ES-I3 (cell line): ENCODE measurements at regions not wholly inside any gene's neighbourhood (a gene's known extent, or its start where the extent isn't known, plus 50 kb on each side); places are given as distances from the start of the nearest gene placed in this dataset.
"Not testable (repeated sequence)": the region's sequence is repeated elsewhere in the genome, so short reads cannot be mapped to it uniquely, and the experiment has no call there.

Experiments used
- H3K36me3 ChIP-seq: 2 replicates; pipeline ENCODE4 v1.6.1; 2013; ENCODE audit warnings: mild to moderate bottlenecking, low read length, control low read depth, moderate library complexity; ENCODE audit not compliant: insufficient read depth
- H3K4me1 ChIP-seq: 2 replicates; pipeline ENCODE4 v1.6.1; 2013; ENCODE audit warnings: mild to moderate bottlenecking, control low read depth, low read length; ENCODE audit not compliant: insufficient read depth
- H3K9ac ChIP-seq: 2 replicates; pipeline ENCODE4 v1.6.1; 2013; ENCODE audit warnings: low read depth, mild to moderate bottlenecking, low read length, moderate library complexity
- H3K9me3 ChIP-seq: 2 replicates; pipeline ENCODE4 v1.6.1; 2013; ENCODE audit warnings: mild to moderate bottlenecking, low read length, moderate library complexity; ENCODE audit not compliant: control insufficient read depth, insufficient read depth

DNA sequence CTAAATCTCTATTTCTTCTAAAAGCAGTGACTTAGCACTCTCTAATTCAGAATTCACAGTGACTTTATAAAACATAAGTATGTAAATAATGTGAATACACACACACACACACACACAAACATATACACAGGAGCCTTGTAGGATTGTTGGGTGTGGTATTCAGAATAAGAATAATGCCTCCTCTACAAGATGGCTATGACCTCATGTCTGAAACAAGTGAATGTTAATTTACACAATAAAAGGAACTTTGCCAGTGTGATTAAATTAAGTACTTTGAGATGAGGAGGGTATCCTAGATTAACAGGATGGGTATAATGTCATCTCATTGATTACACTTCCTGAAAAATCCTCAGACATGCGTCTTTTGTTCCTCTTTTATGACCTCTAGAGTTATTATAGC, 234.6 kb downstream of the SLITRK6 start:
- H3K9me3 ChIP-seq: no peaks in the 10 kb centered on the region
- H3K36me3 ChIP-seq: no peaks in the 10 kb centered on the region

DNA sequence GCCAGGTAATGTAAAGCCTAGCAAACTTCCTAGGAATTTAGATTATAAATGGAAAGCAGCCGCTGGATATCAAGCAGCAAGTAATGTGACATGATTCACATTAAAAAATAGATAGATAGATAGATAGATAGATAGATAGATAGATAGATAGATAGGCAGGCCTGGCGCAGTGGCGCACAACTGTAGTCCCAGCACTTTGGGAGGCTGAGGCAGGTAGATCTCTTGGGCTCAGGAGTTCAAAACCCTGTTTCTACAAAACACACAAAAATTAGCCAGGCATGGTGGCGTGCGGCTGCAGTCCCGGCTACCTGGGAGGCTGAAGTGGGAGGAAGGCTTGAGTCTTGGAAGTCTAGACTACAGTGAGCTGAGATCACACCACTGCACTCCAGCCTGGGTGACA, 236.9 kb downstream of the SLITRK6 start:
- no peaks in the 10 kb centered on the region for H3K9me3 ChIP-seq
- peaks cover 14% of the 10 kb centered on the region; the same call in 1 of the 2 replicates for H3K4me1 ChIP-seq
- no peak overlapping the region for H3K9ac ChIP-seq
- no peaks in the 10 kb centered on the region for H3K36me3 ChIP-seq

More for the DNA sequence above, 234.6 kb downstream of the SLITRK6 start:
- peaks cover 21% of the 10 kb centered on the region for H3K4me1 ChIP-seq
- H3K9ac ChIP-seq: no peak overlapping the region

GRCh38 chr13:85557691-85558467, 241.3 kb downstream of the SLITRK6 start:
- Histone ChIP-seq H3K36me3 (no peaks in the 10 kb centered on the region), H3K9ac (no peak overlapping the region), H3K9me3 (no peaks in the 10 kb centered on the region), H3K4me1 (no peaks in the 10 kb centered on the region)

- Histone ChIP-seq H3K4me1 (no peaks in the 10 kb centered on the region), H3K36me3 (no peaks in the 10 kb centered on the region), H3K9ac (no peak overlapping the region), H3K9me3 (peaks cover 10% of the 10 kb centered on the region; the same call in 1 of the 2 replicates)
Measured at GRCh38 chr13:85551012-85551411, 248.2 kb downstream of the SLITRK6 start.

GRCh38 chr13:85549819-85550218, 249.4 kb downstream of the SLITRK6 start:
- Histone ChIP-seq H3K4me1 (no peaks in the 10 kb centered on the region), H3K9ac (no peak overlapping the region), H3K36me3 (no peaks in the 10 kb centered on the region), H3K9me3 (peaks cover 10% of the 10 kb centered on the region; the same call in 1 of the 2 replicates)

- not testable (repeated sequence) for H3K9me3 ChIP-seq, H3K9ac ChIP-seq, H3K4me1 ChIP-seq, H3K36me3 ChIP-seq
Measured at GRCh38 chr13:85548845-85549244, 250.4 kb downstream of the SLITRK6 start.

DNA sequence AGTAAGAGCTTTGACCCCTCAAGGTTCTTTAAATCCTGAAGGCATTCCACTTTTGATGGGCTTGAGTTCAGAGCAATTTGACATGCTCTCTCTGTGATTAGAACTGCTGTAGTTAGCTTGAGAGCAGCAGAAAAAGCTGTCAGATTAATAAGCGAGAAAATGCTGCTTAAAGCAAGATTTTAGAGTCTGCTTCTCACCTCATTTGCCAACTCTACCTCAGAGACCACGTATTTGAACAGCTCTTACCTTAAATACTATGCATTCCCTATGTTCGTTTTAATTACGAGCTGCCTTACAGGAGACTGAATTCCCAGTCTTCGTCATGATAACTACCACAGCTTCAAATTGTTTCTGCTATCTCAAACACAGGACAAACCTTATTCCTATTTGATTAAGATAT, 253.4 kb downstream of the SLITRK6 start:
- H3K36me3 ChIP-seq: no peaks in the 10 kb centered on the region
- no peak overlapping the region for H3K9ac ChIP-seq
- H3K4me1 ChIP-seq: no peaks in the 10 kb centered on the region
- H3K9me3 ChIP-seq: peaks cover 10% of the 10 kb centered on the region; the same call in 1 of the 2 replicates

DNA sequence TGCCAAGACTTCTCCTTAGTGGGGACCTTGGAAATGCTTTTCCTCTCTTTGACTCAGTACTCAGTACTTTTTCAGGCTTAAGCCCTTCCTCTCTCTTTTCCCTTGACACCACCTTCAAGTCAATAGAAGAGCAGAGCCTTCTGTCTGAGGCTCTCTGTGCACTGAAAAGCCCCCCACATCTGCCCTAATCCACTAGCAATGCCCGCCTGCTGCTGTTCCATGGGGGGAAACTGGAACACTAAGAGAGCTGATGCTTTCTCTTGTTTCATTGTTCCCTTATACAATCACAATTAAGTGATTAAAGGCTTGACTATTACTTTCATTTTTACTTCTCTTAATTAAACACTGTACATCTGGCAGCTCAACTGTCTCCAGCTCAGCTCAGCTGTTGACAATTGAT, 254.5 kb downstream of the SLITRK6 start:
- Histone ChIP-seq H3K9me3 (peaks cover 10% of the 10 kb centered on the region; the same call in 1 of the 2 replicates), H3K9ac (no peak overlapping the region), H3K36me3 (no peaks in the 10 kb centered on the region), H3K4me1 (no peaks in the 10 kb centered on the region)

DNA sequence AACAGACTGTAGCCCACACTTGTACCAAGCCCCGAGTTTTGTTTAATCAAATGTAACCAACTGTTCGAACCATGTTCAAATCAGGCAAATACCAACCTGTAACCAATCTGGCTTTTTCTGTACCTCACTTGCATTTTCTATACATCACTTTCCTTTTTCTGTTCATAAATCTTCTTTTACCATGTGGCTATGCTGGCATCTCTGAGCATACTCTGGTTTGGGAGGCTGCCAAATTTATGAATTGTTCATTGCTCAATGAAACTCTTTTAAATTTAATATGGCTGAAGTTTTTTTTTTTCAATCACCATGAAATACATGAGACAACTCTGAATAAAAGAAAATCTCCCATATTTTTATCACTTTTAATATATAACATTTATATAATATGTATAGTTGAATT, 256.1 kb downstream of the SLITRK6 start:
- Histone ChIP-seq H3K36me3 (no peaks in the 10 kb centered on the region), H3K9ac (no peak overlapping the region), H3K4me1 (no peaks in the 10 kb centered on the region), H3K9me3 (peaks cover 3% of the 10 kb centered on the region; the same call in 1 of the 2 replicates)

DNA sequence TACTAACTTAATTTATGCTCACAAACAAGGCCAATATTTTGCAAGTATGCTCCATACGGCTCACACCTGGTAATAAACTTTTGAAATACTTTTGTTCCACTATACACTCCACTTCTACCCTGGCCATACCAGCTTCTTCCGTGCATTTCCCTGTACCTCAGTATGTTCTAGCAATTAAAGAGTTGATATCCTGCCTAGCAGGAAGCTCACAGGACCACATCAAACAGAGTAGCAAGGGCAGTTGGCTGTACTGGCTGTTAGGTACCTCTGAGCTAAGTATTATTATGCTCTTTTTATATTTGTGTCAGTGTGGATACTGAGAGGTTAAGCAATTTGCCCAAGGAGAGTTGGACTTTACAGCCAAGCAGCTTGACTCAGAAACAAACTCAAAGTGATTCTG, 257.7 kb downstream of the SLITRK6 start:
- Histone ChIP-seq H3K36me3 (no peaks in the 10 kb centered on the region), H3K4me1 (no peaks in the 10 kb centered on the region), H3K9ac (no peak overlapping the region), H3K9me3 (no peaks in the 10 kb centered on the region)

GRCh38 chr13:85538957-85539356, 260.3 kb downstream of the SLITRK6 start:
- no peaks in the 10 kb centered on the region for H3K9me3 ChIP-seq
- no peaks in the 10 kb centered on the region for H3K4me1 ChIP-seq
- no peak overlapping the region for H3K9ac ChIP-seq
- H3K36me3 ChIP-seq: no peaks in the 10 kb centered on the region

- no peaks in the 10 kb centered on the region for H3K9me3 ChIP-seq
- no peak overlapping the region for H3K9ac ChIP-seq
- H3K4me1 ChIP-seq: no peaks in the 10 kb centered on the region
- no peaks in the 10 kb centered on the region for H3K36me3 ChIP-seq
Measured at GRCh38 chr13:85537601-85538000, 261.6 kb downstream of the SLITRK6 start.

DNA sequence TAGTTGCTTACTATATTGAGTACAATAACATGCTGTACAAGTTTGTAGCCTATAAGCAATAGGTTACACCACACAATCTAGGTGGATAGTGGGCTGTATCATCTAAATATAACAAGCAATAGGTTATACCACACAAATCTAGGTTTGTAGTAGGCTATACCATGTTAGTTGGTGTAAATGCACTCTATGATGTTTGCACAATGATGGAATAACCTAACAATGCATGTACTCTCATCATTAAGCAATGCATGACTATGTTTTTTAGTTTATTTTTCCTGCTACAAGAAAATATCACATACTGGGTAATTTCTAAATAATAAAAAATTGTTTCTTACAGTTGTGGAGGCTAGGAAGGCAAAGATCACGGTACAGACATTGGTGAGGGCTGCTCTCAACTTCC, 262.5 kb downstream of the SLITRK6 start:
- Histone ChIP-seq H3K36me3 (no peaks in the 10 kb centered on the region), H3K9me3 (no peaks in the 10 kb centered on the region), H3K9ac (no peak overlapping the region), H3K4me1 (no peaks in the 10 kb centered on the region)

GRCh38 chr13:85535316-85536084, 263.7 kb downstream of the SLITRK6 start:
- H3K9me3 ChIP-seq: no peaks in the 10 kb centered on the region
- H3K9ac ChIP-seq: no peak overlapping the region
- H3K4me1 ChIP-seq: no peaks in the 10 kb centered on the region
- no peaks in the 10 kb centered on the region for H3K36me3 ChIP-seq

DNA sequence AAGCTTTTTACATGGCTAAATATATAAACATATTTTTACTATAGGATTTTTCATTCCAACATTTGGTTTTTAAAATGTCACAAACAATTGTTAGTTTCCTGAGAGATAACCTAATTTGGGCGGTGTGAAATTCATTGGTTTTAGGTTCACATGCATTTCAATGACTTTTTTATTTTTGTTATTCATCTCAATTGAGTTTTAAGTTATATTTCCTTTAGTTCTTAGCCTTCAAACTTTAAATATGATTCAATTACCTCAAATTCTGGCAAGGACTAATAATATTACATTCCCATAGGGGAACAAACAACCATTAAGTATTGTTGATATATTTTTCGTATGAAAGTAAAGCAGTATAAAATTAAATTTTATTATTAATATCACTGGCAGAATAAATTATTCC, 265.3 kb downstream of the SLITRK6 start:
- H3K4me1 ChIP-seq: no peaks in the 10 kb centered on the region
- no peaks in the 10 kb centered on the region for H3K9me3 ChIP-seq
- no peaks in the 10 kb centered on the region for H3K36me3 ChIP-seq
- H3K9ac ChIP-seq: no peak overlapping the region
